Loucy (cell line): ENCODE measurements at regions not wholly inside any gene's neighbourhood (a gene's known extent, or its start where the extent isn't known, plus 50 kb on each side); places are given as distances from the start of the nearest gene placed in this dataset.

Experiments used
- H2AFZ ChIP-seq: fragments of 200-600 bp; sonication (generic); 2 replicates; pipeline ENCODE4 v1.6.0; 2016; ENCODE audit warnings: antibody characterized with exemption, mild to moderate bottlenecking, low read length, moderate library complexity
- H3F3A ChIP-seq: fragments of 200-600 bp; 2 replicates; pipeline ENCODE4 v1.6.0; 2016; ENCODE audit warnings: antibody characterized with exemption, low read depth, mild to moderate bottlenecking
- H3K27me3 ChIP-seq: fragments of 200-600 bp; sonication (generic); 2 replicates; pipeline ENCODE4 v1.6.1; 2014; ENCODE audit warnings: low read length, mild to moderate bottlenecking; ENCODE audit not compliant: insufficient read depth, poor library complexity, severe bottlenecking
- H3K36me3 ChIP-seq: fragments of 200-600 bp; sonication (generic); 2 replicates; pipeline ENCODE4 v1.6.1; 2016; ENCODE audit warnings: low read length; ENCODE audit not compliant: insufficient read depth
- H3K4me1 ChIP-seq: fragments of 200-600 bp; sonication (generic); 2 replicates; pipeline ENCODE4 v1.5.1; 2014; ENCODE audit warnings: low read length, mild to moderate bottlenecking; ENCODE audit not compliant: insufficient read depth, poor library complexity, severe bottlenecking
- H3K4me2 ChIP-seq: fragments of 200-600 bp; sonication (generic); 2 replicates; pipeline ENCODE4 v1.6.0; 2014; ENCODE audit warnings: antibody characterized with exemption, low read length, low read depth, mild to moderate bottlenecking; ENCODE audit not compliant: poor library complexity, severe bottlenecking
- H3K4me3 ChIP-seq: fragments of 200-600 bp; sonication (generic); 2 replicates; pipeline ENCODE4 v1.5.1; 2014; ENCODE audit warnings: low read length, mild to moderate bottlenecking, mixed read lengths; ENCODE audit not compliant: poor library complexity, severe bottlenecking
- H3K79me2 ChIP-seq: fragments of 200-600 bp; sonication (generic); 2 replicates; pipeline ENCODE4 v1.6.1; 2014; ENCODE audit warnings: low read length; ENCODE audit not compliant: insufficient read depth
- H3K9ac ChIP-seq: fragments of 200-600 bp; sonication (generic); 2 replicates; pipeline ENCODE4 v1.6.0; 2014; ENCODE audit warnings: mild to moderate bottlenecking, low read depth, low read length, moderate library complexity; ENCODE audit not compliant: poor library complexity, severe bottlenecking
- H3K9me2 ChIP-seq: fragments of 200-600 bp; sonication (generic); replicated peaks from 2 replicates; pipeline ENCODE4 v1.6.1; 2016; ENCODE audit warnings: low read depth, low read length, mixed read lengths
- H3K9me3 ChIP-seq: fragments of 200-600 bp; sonication (generic); 2 replicates; pipeline ENCODE4 v1.6.1; 2014; ENCODE audit warnings: mild to moderate bottlenecking, antibody characterized with exemption, low read length, low read depth; ENCODE audit not compliant: insufficient read depth
- H4K20me1 ChIP-seq: fragments of 200-600 bp; sonication (generic); 2 replicates; pipeline ENCODE4 v1.6.0; 2014; ENCODE audit warnings: antibody characterized with exemption, low read length, mild to moderate bottlenecking; ENCODE audit not compliant: insufficient read depth, poor library complexity, severe bottlenecking
- CTCF ChIP-seq: fragments of 200-600 bp; sonication (generic); conservative IDR thresholded peaks from 2 replicates; pipeline ENCODE4 v1.5.1; 2014; ENCODE audit warnings: mild to moderate bottlenecking, antibody characterized with exemption, low read length
- EZH2phosphoT487 ChIP-seq: fragments of 200-600 bp; IDR thresholded peaks from 2 replicates; pipeline ENCODE4 v1.6.1; 2018; ENCODE audit warnings: antibody characterized with exemption, mild to moderate bottlenecking, moderate library complexity, borderline replicate concordance

- Histone ChIP-seq H3K4me1 (no peaks in the 10 kb centered on the region), H3K9me3 (no peaks in the 10 kb centered on the region), H3K79me2 (no peaks in the 10 kb centered on the region), H4K20me1 (no peaks in the 10 kb centered on the region), H3K9ac (no peak overlapping the region), H3K9me2 (no peaks in the 10 kb centered on the region), H3K4me2 (no peak overlapping the region), H2AFZ (no peak overlapping the region), H3K4me3 (no peak overlapping the region), H3K36me3 (no peaks in the 10 kb centered on the region), H3K27me3 (peaks cover 7% of the 10 kb centered on the region), H3F3A (no peaks in the 10 kb centered on the region)
- no peak for TF ChIP-seq EZH2phosphoT487
- no peak for TF ChIP-seq CTCF
Measured at GRCh38 chr1:22374001-22374400, 77.7 kb upstream of the ZBTB40 start.

GRCh38 chr1:22375601-22376000, 76.0 kb upstream of the ZBTB40 start:
- Histone ChIP-seq H3K4me1 (no peaks in the 10 kb centered on the region), H4K20me1 (no peaks in the 10 kb centered on the region), H3K4me3 (no peak overlapping the region), H2AFZ (no peak overlapping the region), H3K79me2 (no peaks in the 10 kb centered on the region), H3K9me3 (no peaks in the 10 kb centered on the region), H3F3A (no peaks in the 10 kb centered on the region), H3K9ac (no peak overlapping the region), H3K9me2 (no peaks in the 10 kb centered on the region), H3K4me2 (no peak overlapping the region), H3K36me3 (no peaks in the 10 kb centered on the region), H3K27me3 (peaks cover 7% of the 10 kb centered on the region)
- no peak for TF ChIP-seq CTCF
- TF ChIP-seq EZH2phosphoT487 = no peak

- H3K27me3 ChIP-seq = peaks cover 7% of the 10 kb centered on the region
- no peak overlapping the region for H2AFZ ChIP-seq
- no peaks in the 10 kb centered on the region for H3F3A ChIP-seq
- H3K9me3 ChIP-seq = no peaks in the 10 kb centered on the region
- H3K4me3 ChIP-seq = no peak overlapping the region
- H3K9me2 ChIP-seq = no peaks in the 10 kb centered on the region
- no peaks in the 10 kb centered on the region for H4K20me1 ChIP-seq
- no peaks in the 10 kb centered on the region for H3K36me3 ChIP-seq
- TF ChIP-seq EZH2phosphoT487 (no peak), CTCF (no peak)
- no peaks in the 10 kb centered on the region for H3K4me1 ChIP-seq
- H3K4me2 ChIP-seq = no peak overlapping the region
- H3K79me2 ChIP-seq = no peaks in the 10 kb centered on the region
- H3K9ac ChIP-seq = no peak overlapping the region
Measured at GRCh38 chr1:22376001-22376400, 75.7 kb upstream of the ZBTB40 start.
